Mesothelial cell of epicardium (in vitro differentiated cells): ENCODE measurements at regions not wholly inside any gene's neighbourhood (a gene's known extent, or its start where the extent isn't known, plus 50 kb on each side); places are given as distances from the start of the nearest gene placed in this dataset.

Experiments used
- DNase-seq, 2 experiments: peaks; one replicate each; pipeline ENCODE4 v3.0.0; 2021; ENCODE audit warnings: low spot score in 2 of 2; ENCODE audit not compliant: unreplicated experiment in 2 of 2
- H3K27ac Mint-ChIP-seq: 2 replicates; pipeline ENCODE4 v1.8.0; 2021; ENCODE audit warnings: mixed read lengths
- H3K27me3 Mint-ChIP-seq: 2 replicates; pipeline ENCODE4 v1.8.0; 2021; ENCODE audit warnings: low read depth, mixed read lengths
- H3K36me3 Mint-ChIP-seq: 2 replicates; pipeline ENCODE4 v1.8.0; 2021; ENCODE audit warnings: mixed read lengths
- H3K4me1 Mint-ChIP-seq: 2 replicates; pipeline ENCODE4 v1.8.0; 2021; ENCODE audit warnings: mixed read lengths
- H3K4me3 Mint-ChIP-seq: 2 replicates; pipeline ENCODE4 v1.8.0; 2021; ENCODE audit warnings: mild to moderate bottlenecking, moderate library complexity, mixed read lengths
- H3K9me3 Mint-ChIP-seq: 2 replicates; pipeline ENCODE4 v1.8.0; 2021; ENCODE audit warnings: mixed read lengths
- CTCF ChIP-seq: fragments of 200-600 bp; sonication (generic); IDR thresholded peaks from one replicate; pipeline ENCODE4 v1.5.0; 2021; ENCODE audit warnings: antibody characterized with exemption; ENCODE audit not compliant: unreplicated experiment

- H3K4me3 Mint-ChIP-seq, result no peak overlapping the region
- DNase-seq, result no peak
- no peak for TF ChIP-seq CTCF
- peaks cover 10% of the 10 kb centered on the region for H3K4me1 Mint-ChIP-seq
- H3K27ac Mint-ChIP-seq, result no peak overlapping the region
- H3K36me3 Mint-ChIP-seq, result peaks cover 2% of the 10 kb centered on the region
- no peaks in the 10 kb centered on the region for H3K27me3 Mint-ChIP-seq
- H3K9me3 Mint-ChIP-seq, result peaks cover 24% of the 10 kb centered on the region
Observed at GRCh38 chrX:39779952-39780783, 317.6 kb downstream of the BCOR start.

- Mint-ChIP-seq H3K27me3 (no peaks in the 10 kb centered on the region), H3K4me3 (no peak overlapping the region), H3K36me3 (peaks cover 2% of the 10 kb centered on the region), H3K4me1 (peaks cover 8% of the 10 kb centered on the region), H3K27ac (no peak overlapping the region), H3K9me3 (peaks cover 26% of the 10 kb centered on the region)
- no peak for DNase-seq
- TF ChIP-seq CTCF, result no peak
Observed at GRCh38 chrX:39782276-39782675, 315.5 kb downstream of the BCOR start.

- Mint-ChIP-seq H3K9me3 (peaks cover 13% of the 10 kb centered on the region), H3K36me3 (no peaks in the 10 kb centered on the region), H3K27ac (no peak overlapping the region), H3K27me3 (no peaks in the 10 kb centered on the region), H3K4me3 (no peak overlapping the region), H3K4me1 (peaks cover 2% of the 10 kb centered on the region)
- no peak for DNase-seq
- TF ChIP-seq CTCF, result no peak
Observed at GRCh38 chrX:39787999-39788398, 309.8 kb downstream of the BCOR start.

GRCh38 chrX:39788521-39788920, 309.2 kb downstream of the BCOR start:
- H3K36me3 Mint-ChIP-seq, result no peaks in the 10 kb centered on the region
- H3K27me3 Mint-ChIP-seq, result no peaks in the 10 kb centered on the region
- H3K27ac Mint-ChIP-seq, result no peak overlapping the region
- no peak for TF ChIP-seq CTCF
- peaks cover 13% of the 10 kb centered on the region for H3K9me3 Mint-ChIP-seq
- H3K4me3 Mint-ChIP-seq, result no peak overlapping the region
- H3K4me1 Mint-ChIP-seq, result no peaks in the 10 kb centered on the region
- DNase-seq, result no peak

- Mint-ChIP-seq H3K36me3 (no peaks in the 10 kb centered on the region), H3K4me3 (no peak overlapping the region), H3K27me3 (no peaks in the 10 kb centered on the region), H3K27ac (no peak overlapping the region), H3K4me1 (peaks cover 6% of the 10 kb centered on the region), H3K9me3 (peaks cover 7% of the 10 kb centered on the region)
- no peak for TF ChIP-seq CTCF
- DNase-seq, result no peak
Observed at GRCh38 chrX:39791691-39792090, 306.1 kb downstream of the BCOR start.

- H3K4me1 Mint-ChIP-seq, result peaks cover 6% of the 10 kb centered on the region
- H3K9me3 Mint-ChIP-seq, result peaks cover 13% of the 10 kb centered on the region
- TF ChIP-seq CTCF, result no peak
- no peaks in the 10 kb centered on the region for H3K27me3 Mint-ChIP-seq
- H3K4me3 Mint-ChIP-seq, result no peak overlapping the region
- no peaks in the 10 kb centered on the region for H3K36me3 Mint-ChIP-seq
- no peak overlapping the region for H3K27ac Mint-ChIP-seq
- no peak for DNase-seq
Observed at GRCh38 chrX:39795605-39796004, 302.2 kb downstream of the BCOR start.
